HG03432 (cell line): ENCODE measurements at regions not wholly inside any gene's neighbourhood (a gene's known extent, or its start where the extent isn't known, plus 50 kb on each side); places are given as distances from the start of the nearest gene placed in this dataset.
"Not testable (repeated sequence)": the region's sequence is repeated elsewhere in the genome, so short reads cannot be mapped to it uniquely, and the experiment has no call there.

Experiments
- ATAC-seq: cut with Tn5 transposase; IDR thresholded peaks from one replicate; pipeline ENCODE4 v1.9.1; 2021; ENCODE audit warnings: mild to moderate bottlenecking, moderate library complexity; ENCODE audit not compliant: unreplicated experiment

DNA sequence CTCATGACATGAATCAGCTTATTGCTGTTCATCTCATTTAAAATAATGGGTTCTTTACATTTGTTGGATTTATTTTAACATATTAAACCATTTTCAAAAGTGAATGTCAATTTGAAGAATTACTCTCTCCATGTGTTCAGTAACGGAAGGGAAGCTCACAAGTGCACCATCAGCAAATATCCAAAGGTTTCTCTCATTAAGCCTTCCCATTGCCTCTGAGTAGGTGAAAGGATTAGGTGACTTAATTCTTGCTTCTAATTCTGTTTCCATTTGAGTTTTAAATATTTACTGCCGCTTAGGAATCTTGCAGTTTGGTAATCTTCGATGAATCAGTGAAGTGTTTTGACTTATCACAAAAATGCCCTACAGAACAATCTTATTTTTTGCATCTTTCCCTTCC is 145.1 kb upstream of the NYAP2 start:
- ATAC-seq = no peak

DNA sequence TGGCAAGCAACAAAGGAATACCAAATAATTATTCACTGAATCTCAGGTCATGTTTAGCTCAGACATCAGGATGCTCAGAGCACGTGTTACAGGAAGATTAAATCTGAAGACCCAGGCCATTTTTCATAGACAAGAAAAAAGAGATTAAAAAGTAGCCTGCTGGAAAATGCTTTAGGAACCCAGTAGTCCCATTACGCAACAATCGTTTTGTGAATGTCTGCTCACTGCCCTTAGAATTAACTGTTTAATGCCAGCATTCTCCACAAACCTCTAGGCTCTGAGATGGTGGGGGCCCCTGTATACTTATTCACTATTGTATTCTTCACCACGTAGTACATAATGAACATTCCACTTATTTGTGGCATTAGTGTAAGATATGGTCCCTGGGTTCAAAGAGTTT is 154.6 kb upstream of the NYAP2 start:
- no peak for ATAC-seq

GRCh38 chr2:225236769-225237323 is 162.7 kb upstream of the NYAP2 start:
- no peak for ATAC-seq

GRCh38 chr2:225233234-225233633 is 166.3 kb upstream of the NYAP2 start:
- ATAC-seq = no peak

DNA sequence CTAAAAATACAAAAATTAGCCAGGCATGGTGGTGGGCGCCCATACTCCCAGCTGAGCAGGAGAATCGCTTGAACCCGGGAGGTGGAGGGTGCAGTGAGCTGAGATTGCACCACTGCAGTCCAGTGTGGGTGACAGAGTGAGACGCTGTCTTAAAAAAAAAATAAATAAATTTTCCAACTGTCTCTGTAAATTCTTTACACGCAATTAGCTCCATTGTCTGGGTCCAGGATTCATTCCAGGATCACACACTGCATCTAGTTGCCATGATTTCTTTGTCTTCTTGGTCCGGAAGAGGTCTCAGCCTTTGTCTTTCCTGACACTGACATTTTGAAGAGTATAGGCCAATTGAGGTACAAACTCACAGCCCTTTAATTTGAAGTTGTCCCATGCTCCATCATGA is 167.6 kb upstream of the NYAP2 start:
- ATAC-seq = no peak

DNA sequence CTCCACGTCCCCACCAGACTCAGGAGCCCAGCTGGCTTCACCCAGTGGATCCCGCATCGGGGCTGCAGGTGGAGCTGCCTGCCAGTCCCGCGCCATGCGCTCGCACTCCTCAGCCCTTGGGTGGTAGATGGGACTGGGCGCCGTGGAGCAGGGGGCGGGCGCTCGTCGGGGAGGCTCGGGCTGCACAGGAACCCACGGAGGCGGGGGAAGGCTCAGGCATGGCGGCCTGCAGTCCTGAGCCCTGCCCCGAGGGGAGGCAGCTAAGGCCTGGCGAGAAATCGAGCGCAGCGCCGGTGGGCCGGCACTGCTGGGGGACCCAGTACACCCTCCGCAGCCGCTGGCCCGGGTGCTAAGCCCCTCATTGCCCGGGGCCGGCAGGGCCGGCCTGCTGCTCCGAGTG is 170.2 kb upstream of the NYAP2 start:
- not testable (repeated sequence) for ATAC-seq

DNA sequence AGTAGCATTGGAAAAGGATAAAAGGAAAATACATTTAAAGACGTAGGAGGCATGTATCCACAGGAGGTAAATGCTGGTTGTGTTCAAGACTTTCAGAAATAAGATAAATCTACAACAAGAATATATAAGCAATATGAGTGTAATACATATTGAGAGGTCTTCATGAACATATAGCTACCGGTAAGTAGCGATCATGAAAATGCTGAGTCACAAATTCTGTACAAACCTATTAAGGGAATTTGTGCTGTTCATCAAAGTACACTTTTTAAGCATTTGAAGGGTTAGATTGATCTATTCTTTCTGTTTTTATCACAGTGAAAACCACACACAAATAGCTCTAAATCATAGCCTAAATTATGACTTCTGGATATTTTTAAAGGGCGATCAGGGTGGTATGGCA is 173.1 kb upstream of the NYAP2 start:
- ATAC-seq = no peak

DNA sequence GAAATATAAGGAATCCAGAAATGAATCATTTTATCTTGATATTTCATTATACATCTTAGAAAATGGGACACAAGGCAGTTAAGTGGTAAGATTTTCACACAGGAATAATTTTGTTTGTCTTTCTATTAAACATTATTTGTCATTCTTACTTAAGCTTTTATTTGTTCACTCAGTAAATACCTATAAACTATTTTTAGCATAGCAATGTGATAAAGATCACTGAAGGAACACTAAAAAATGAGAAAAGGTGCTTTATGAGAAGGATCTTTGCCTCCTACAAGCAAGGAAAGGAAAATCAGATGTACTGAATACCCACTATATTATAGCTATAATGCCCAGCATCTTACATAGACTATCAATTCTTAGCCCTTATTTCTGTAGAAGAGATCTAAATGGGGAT is 176.2 kb upstream of the NYAP2 start:
- ATAC-seq = no peak

DNA sequence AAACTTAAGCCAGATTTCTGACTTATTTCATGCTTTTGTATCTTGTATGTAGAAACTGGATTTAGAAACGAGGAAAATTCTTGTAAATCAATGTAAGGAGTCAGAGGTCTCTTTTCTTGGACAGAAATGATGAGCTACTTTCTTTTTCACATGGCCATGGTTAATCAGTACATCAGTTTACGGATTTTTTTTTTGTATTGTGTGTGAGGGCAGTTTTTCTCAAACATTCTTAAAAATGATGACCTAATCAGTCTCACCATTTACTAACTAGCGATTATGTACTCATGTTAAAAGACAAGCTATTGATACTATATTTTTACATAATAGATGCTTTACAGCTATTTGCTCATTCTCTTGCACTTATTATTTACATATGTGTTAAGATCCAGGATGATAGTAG is 165.2 kb upstream of the DOCK10 start:
- no peak for ATAC-seq

DNA sequence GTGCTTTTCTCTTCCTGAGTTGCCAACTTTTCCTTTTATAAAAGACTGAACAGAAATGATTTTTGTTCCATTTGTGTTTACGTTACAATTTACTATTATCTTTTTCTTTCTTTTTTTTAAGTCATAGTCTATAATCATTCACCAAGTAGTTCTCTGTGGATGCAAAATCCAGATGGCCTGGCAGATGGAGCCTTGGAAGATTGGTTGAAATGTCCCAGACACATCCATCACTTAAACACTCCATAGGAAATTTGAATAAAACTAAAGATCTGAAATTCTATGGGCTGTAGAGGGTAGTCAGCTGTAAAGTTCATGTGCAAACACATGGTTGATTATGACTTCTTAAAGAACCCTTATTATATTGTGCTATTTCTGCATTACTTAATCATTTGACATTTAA is 164.8 kb upstream of the DOCK10 start:
- ATAC-seq = no peak

DNA sequence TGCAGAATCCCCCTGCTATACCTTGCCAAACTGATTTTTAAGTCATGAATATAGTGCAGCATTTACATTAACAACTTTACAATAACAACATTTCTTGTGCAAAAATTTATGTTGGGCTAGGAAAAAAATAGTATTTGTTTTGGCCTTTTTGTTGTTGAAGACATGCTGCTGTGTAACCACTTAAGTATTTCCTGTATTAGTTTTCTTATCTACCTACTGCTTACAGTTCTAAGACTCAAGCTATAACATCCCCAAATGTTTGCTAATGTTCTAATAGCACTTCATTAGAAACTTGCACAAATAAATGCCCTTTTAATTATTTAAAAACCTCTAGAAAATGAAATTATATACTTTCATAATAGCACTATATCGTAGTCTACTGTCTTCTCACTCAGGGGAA is 154.3 kb upstream of the DOCK10 start:
- ATAC-seq = no peak

- ATAC-seq = no peak
Measured at GRCh38 chr2:225192869-225193268, 150.6 kb upstream of the DOCK10 start.

DNA sequence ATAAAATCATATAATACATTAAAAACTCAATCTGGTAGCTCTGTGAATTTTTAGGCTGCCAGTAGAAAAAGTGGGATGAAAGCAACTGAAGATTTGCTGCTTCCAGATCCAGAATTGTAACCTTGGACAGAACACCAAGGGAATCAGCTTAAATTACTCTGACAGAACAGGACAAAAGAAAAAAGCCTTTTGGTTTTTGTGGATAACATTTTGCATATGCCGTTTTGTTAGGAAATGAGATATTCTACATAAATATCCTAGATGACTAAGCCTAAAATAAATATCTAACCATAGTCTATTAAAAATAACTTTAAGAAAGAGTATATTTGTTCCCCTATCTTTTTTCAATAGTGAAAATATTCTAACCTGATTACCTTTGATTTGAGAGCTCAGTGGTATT is 148.7 kb upstream of the DOCK10 start:
- ATAC-seq = no peak

- no peak for ATAC-seq
Measured at GRCh38 chr2:225184948-225185347, 142.7 kb upstream of the DOCK10 start.

DNA sequence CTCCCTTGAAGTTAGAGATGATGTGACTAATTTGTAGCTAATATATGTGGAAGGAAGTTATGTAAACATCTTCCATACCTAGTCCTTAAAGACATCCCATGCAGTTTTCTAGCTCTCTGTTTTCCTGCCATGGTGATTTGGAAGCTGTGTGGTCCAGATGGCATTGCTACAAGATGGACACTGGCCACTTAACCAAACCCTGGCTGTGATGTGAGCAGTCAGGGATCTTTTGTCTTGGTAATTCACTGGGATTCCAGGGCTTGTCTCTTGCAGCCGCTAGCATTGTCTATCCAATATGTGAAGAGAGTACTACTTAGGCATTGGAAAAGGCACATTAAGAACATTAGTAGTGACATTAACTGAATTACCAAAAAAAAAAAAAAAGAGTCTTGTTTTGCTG is 139.9 kb upstream of the DOCK10 start:
- no peak for ATAC-seq

DNA sequence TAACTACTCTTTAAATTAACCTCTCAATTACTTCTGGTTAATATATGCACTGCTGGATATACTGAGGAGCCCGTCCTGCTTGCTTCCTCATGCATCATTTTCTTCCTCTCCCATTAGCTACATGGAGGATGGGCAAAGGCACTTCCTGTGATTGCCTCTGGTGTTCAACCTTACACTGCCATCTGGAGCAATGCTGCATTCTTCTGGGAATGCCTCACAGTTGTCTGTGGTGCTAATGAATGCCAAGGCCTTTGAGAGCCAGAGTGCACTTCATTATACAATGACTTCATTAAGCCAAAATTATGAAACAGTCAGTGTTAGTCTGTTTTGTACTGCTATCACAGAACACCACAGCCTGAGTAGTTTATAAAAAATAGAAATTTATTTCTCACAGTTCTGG is 134.8 kb upstream of the DOCK10 start:
- no peak for ATAC-seq

- no peak for ATAC-seq
Measured at GRCh38 chr2:225173909-225174308, 131.6 kb upstream of the DOCK10 start.

DNA sequence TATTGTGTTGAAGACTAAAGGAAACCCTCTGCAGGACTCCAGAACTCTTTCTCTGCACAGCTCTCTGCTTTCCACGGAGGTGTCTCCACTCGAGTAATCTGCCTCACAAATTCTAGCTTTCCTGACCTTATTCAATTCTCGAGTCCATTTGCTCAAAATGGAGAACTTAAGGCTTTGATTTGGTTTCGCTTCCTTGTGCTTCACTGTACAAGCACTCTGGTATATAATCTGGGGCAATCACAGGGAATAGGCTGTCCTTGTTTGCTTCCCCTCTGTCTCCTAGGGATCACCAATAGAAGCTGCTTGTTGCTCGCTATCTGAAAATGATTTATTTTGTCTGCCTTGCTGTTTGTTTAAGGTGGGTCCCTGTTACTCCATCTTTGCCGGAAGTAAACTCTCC is 129.1 kb upstream of the DOCK10 start:
- peak; percentile 40 for ATAC-seq

GRCh38 chr2:225170162-225170561 is 127.9 kb upstream of the DOCK10 start:
- ATAC-seq = no peak

DNA sequence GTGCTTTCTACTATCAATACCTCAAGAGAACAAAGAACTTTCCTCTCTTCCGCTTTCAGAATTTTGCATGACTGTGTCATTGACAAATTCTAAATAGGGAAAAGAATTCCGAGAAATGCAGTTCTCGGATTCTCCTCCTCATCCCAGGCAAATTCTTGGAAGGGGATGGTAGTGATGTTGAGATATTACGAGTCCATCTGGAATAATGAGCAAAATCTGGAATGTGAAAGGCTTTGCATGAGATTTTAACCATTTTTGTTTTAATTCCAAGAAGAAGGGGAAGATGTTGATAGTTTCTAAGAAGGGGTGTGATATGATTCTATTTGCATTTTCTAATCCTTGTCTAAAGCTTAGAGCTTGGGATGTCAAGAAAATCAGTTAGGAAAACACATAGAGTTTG is 127.1 kb upstream of the DOCK10 start:
- no peak for ATAC-seq

- ATAC-seq = no peak
Measured at GRCh38 chr2:225165052-225165451, 122.8 kb upstream of the DOCK10 start.

DNA sequence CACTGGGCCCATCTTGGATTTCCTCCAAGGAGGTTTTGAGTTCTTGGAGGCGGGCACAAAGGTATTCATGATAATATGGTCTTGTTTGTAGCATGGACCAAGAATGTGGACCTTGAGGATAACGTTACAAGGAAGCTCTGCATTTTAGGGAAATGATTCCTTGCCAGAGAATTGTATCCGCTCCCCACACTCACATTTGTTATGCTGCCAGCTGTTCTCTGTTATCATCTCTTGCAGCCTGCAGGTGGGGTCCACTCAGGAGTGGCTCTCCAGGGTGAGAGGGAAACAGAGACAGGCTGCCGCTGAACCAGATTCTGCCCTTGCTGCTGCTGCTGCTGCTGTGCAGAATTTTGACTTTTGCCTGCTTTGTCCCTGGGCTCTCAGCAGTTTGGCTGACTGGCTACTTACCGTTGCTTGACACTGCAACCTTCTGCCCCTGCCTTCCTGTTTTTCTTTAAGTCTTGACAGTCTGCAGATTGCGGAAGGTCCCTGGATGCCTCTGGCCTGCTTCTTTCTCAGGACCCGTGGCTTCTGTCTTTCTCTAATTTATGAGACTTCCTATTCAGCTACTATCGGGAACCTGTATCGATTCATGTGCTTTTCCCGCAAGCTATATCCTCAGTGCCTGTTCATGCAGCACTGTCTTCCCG is 122.3 kb upstream of the DOCK10 start:
- ATAC-seq = no peak

DNA sequence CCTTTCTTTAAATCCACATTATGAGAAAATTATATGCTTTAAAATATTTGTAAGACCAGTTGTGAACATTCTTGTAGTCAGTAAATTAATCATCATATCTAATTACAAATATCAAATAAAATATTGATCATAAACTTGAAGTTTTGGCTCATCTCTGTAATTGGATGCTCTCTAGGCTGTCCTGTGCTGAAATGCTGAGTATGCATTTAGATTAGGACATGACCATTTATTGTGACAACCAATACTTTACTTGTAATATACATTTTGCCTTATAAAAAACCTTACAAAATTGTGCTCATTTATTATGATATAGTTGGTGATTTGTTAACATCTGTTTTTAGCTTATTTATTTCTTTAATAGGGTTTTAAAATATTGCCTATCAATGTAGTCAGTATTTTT is 116.1 kb upstream of the DOCK10 start:
- ATAC-seq = no peak
